Prostate gland (tissue), 2 donors: ENCODE measurements at regions not wholly inside any gene's neighbourhood (a gene's known extent, or its start where the extent isn't known, plus 50 kb on each side); places are given as distances from the start of the nearest gene placed in this dataset.

Experiments
- POLR2A ChIP-seq: fragments of 450-650 bp; IDR thresholded peaks from one replicate; pipeline ENCODE4 v1.6.1; 2016; ENCODE audit warnings: antibody characterized with exemption, mild to moderate bottlenecking
- TF ChIP-seq, protein P1 (sequence below), 4 experiments: fragments of 200-600 bp in 2 of 4; fragments of 450-650 bp in 2 of 4; sonication (generic) in 2 of 4; IDR thresholded peaks; 1 replicate in 3 of 4; 2 replicates in 1 of 4; pipeline ENCODE4 v1.5.1; 2016 to 2019; ENCODE audit warnings: antibody characterized with exemption in 4 of 4, mild to moderate bottlenecking in 2 of 4, moderate library complexity in 2 of 4

DNA sequence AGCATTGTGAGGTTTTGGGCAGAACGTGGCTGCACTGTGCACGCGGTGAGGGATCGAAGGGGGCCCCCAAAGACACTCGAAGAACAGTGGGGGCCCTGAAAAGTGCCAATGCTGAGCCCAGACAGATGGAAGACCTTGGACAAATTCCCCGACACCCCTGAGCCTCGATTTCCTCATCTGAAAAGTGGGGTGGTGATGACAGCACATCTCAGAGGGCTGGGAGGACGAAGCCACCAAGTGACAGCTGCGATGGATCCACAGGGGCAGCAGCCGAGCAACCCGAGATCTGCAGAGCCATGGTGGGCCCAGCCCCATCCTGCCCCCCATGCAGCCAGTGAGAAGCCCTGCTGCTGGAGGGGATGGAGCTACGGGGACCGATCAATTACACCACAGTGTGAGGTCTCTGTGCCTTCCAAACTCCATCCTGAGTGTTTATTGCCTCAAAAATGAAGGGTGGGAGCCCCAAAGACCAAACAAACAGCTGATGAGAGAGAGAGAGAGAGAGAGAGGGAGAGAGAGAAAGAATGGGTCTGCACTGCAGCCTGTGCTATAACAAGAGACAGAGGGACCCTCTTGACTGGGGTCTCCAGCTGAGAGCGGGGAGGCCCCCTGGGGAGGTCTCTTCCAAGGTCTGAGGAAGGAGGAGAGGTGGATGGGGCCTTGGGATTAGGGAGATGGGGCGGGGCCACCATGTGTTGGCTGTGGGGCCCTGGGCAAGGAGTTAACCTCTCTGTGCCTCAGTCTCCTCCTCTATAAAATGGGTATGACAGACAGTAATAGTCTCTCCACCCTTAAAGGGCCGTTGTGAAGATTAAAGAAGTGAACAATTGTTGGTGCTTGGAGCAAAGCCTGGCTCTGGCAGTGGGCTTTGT is 134.4 kb upstream of the IER5L start:
- TF ChIP-seq, protein P1, sequence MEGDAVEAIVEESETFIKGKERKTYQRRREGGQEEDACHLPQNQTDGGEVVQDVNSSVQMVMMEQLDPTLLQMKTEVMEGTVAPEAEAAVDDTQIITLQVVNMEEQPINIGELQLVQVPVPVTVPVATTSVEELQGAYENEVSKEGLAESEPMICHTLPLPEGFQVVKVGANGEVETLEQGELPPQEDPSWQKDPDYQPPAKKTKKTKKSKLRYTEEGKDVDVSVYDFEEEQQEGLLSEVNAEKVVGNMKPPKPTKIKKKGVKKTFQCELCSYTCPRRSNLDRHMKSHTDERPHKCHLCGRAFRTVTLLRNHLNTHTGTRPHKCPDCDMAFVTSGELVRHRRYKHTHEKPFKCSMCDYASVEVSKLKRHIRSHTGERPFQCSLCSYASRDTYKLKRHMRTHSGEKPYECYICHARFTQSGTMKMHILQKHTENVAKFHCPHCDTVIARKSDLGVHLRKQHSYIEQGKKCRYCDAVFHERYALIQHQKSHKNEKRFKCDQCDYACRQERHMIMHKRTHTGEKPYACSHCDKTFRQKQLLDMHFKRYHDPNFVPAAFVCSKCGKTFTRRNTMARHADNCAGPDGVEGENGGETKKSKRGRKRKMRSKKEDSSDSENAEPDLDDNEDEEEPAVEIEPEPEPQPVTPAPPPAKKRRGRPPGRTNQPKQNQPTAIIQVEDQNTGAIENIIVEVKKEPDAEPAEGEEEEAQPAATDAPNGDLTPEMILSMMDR (IDR thresholded peaks at IDR 0.05): no peak
- no peak for TF ChIP-seq POLR2A
